HFF-Myc (cell line): ENCODE measurements at regions not wholly inside any gene's neighbourhood (a gene's known extent, or its start where the extent isn't known, plus 50 kb on each side); places are given as distances from the start of the nearest gene placed in this dataset.

Experiments
- DNase-seq: peaks from one replicate; pipeline ENCODE4 v3.0.0-alpha.2; 2011; ENCODE audit warnings: low read depth; ENCODE audit errors: extremely low read depth
- H3K4me3 ChIP-seq: replicated peaks from 2 replicates; pipeline ENCODE4 v1.5.1; 2011; ENCODE audit warnings: low read depth, mild to moderate bottlenecking, control low read depth, low read length
- CTCF ChIP-seq: IDR thresholded peaks from 2 replicates; pipeline ENCODE4 v1.5.1; 2012; ENCODE audit warnings: mild to moderate bottlenecking, low read depth, low read length, control low read depth; ENCODE audit errors: missing control alignments

GRCh38 chr11:92628401-92629292, 340.8 kb upstream of the MTNR1B start:
- TF ChIP-seq CTCF, result no peak

GRCh38 chr11:92632495-92632894, 337.0 kb upstream of the MTNR1B start:
- no peak overlapping the region for H3K4me3 ChIP-seq
- TF ChIP-seq CTCF, result no peak
- no peak for DNase-seq

More at GRCh38 chr11:92628401-92629292, 340.8 kb upstream of the MTNR1B start:
- H3K4me3 ChIP-seq, result no peak overlapping the region
- no peak for DNase-seq

- no peak for TF ChIP-seq CTCF
- no peak overlapping the region for H3K4me3 ChIP-seq
- no peak for DNase-seq
These were observed 335.6 kb upstream of the MTNR1B start for GRCh38 chr11:92633820-92634219.

- no peak overlapping the region for H3K4me3 ChIP-seq
- no peak for TF ChIP-seq CTCF
- DNase-seq, result no peak
These were observed 332.8 kb upstream of the MTNR1B start for GRCh38 chr11:92636543-92637188.

GRCh38 chr11:92638678-92639077, 330.8 kb upstream of the MTNR1B start:
- H3K4me3 ChIP-seq, result no peak overlapping the region
- no peak for DNase-seq
- no peak for TF ChIP-seq CTCF

GRCh38 chr11:92642177-92642931, 327.1 kb upstream of the MTNR1B start:
- TF ChIP-seq CTCF, result no peak
- DNase-seq, result no peak
- no peak overlapping the region for H3K4me3 ChIP-seq
